ENCODE measurements at regions not wholly inside any gene's neighbourhood (a gene's known extent, or its start where the extent isn't known, plus 50 kb on each side); places are given as distances from the start of the nearest gene placed in this dataset.

GRCh38 chr4:152155070-152155469, 380.8 kb downstream of the FBXW7 start:
- no peak for TF ChIP-seq ELF4 (IDR thresholded peaks at IDR 0.05)
- no peak for TF ChIP-seq BHLHE40 (IDR thresholded peaks at IDR 0.05; ENCODE audit: borderline replicate concordance)
- no peak for TF ChIP-seq HDGF (IDR thresholded peaks at IDR 0.05; ENCODE audit: borderline replicate concordance)
- TF ChIP-seq FOXK2 (IDR thresholded peaks at IDR 0.05): no peak
- no peak for TF ChIP-seq FOXM1 (IDR thresholded peaks at IDR 0.05; ENCODE audit: borderline replicate concordance)
- TF ChIP-seq LEF1 (IDR thresholded peaks at IDR 0.05; ENCODE audit: borderline replicate concordance): no peak
- DNase-seq (ENCODE audit: extremely low spot score): no peak
- CTCF ChIA-PET: no interaction called here
- POLR2A ChIA-PET: no interaction called here

DNA sequence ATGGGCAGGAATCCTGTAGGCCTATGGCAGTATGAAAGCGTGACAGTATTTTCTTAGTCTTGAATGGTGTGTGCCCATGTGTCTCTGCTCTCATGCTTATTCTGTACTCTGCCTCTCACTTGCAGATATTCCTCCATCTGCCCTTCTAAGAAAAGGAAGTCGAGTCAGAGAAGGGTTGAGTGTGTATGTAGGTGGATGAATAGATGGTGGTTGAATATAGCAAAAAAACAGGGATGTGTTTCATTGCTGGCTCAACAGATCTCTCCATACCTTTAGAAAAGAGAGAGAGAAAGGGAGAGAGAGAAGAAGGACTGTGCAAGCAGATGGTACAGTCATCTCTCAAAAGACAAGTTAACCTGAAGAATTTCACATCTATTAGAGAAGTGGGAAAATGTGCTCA, 381.5 kb downstream of the FBXW7 start:
- DNase-seq (ENCODE audit: extremely low spot score): no peak
- CTCF ChIA-PET: no interaction called here
- TF ChIP-seq FOXK2 (IDR thresholded peaks at IDR 0.05) (no peak), FOXM1 (IDR thresholded peaks at IDR 0.05; ENCODE audit: borderline replicate concordance) (no peak), BHLHE40 (IDR thresholded peaks at IDR 0.05; ENCODE audit: borderline replicate concordance) (no peak), NFRKB (IDR thresholded peaks at IDR 0.05) (no peak), HDGF (IDR thresholded peaks at IDR 0.05; ENCODE audit: borderline replicate concordance) (no peak), FOXA1 (IDR thresholded peaks at IDR 0.05) (no peak), SP1 (IDR thresholded peaks at IDR 0.05) (no peak), L3MBTL2 (conservative IDR thresholded peaks at IDR 0.05) (no peak), ZNF384 (IDR thresholded peaks at IDR 0.05) (no peak), LEF1 (IDR thresholded peaks at IDR 0.05; ENCODE audit: borderline replicate concordance) (no peak), TARDBP (IDR thresholded peaks at IDR 0.05) (no peak), SUZ12 (IDR thresholded peaks at IDR 0.05) (no peak), ARNT (IDR thresholded peaks at IDR 0.05) (no peak), CTBP1 (IDR thresholded peaks at IDR 0.05; ENCODE audit: borderline replicate concordance) (no peak), ELF4 (IDR thresholded peaks at IDR 0.05) (no peak)
- TF ChIP-seq, protein P1, sequence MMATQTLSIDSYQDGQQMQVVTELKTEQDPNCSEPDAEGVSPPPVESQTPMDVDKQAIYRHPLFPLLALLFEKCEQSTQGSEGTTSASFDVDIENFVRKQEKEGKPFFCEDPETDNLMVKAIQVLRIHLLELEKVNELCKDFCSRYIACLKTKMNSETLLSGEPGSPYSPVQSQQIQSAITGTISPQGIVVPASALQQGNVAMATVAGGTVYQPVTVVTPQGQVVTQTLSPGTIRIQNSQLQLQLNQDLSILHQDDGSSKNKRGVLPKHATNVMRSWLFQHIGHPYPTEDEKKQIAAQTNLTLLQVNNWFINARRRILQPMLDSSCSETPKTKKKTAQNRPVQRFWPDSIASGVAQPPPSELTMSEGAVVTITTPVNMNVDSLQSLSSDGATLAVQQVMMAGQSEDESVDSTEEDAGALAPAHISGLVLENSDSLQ (IDR thresholded peaks at IDR 0.05): no peak
- POLR2A ChIA-PET: no interaction called here

DNA sequence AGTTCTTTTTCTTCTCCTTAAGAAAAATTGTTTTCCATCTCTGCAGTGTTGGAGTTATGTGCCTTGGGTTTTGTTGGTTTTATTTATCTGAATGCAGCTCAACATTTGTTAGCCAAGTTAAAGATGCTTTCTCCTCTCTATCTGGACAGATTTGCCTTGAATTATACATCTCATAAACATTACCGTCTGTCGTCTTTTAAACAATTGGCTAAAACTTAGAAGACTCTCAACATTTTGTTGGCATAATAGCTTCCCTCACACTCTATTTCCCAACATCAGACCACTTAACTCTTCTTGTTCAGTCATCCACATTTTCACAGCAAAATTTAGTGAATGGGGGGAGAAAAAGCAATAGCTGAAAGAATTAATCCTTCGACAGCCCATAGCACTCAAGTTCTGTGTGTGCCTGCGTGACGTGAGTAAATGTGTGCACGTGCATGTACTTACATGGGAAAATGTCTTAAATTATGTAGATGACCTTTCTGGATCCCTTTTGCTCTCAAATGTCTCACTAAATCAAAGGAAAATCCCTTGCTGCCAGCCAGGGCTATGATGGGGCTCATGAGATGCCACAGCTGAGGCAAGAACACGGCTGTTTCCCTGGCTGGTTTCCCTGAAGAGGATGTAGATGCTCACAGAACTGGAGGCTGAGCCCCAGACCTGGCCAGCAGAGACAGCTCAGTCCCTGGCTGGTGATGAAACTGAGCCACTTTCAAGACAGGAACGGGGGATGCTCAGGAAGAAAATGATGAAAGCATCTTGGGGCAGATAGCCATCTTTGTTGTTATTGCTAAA, 382.2 kb downstream of the FBXW7 start:
- ChIA-PET POLR2A (no interaction called here), CTCF (no interaction called here)
- TF ChIP-seq FOXA1 (IDR thresholded peaks at IDR 0.05) (no peak), L3MBTL2 (conservative IDR thresholded peaks at IDR 0.05) (no peak), TARDBP (IDR thresholded peaks at IDR 0.05) (no peak), ELF4 (IDR thresholded peaks at IDR 0.05) (no peak), ZNF384 (IDR thresholded peaks at IDR 0.05) (no peak), FOXM1 (IDR thresholded peaks at IDR 0.05; ENCODE audit: borderline replicate concordance) (no peak)
- DNase-seq (ENCODE audit: extremely low spot score): no peak

DNA sequence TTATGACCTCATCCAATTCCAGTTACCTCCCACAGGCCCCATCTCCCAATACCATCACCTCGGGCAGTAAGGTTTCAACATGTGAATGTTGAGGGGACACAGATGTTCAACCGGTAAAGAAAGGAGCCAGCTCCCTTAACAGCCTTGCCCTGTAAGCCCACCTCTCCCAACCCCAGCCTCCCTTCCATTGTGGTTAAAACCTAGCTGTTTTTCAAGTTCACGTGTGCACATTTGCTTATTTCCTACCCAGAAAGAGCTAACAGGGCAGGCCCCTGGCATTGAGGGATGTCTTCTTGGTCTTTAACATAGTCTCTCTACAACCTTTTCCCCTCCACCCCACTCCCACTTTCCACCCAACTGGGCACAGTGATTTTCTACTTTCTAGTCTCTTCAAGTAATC, 385.7 kb downstream of the FBXW7 start:
- TF ChIP-seq LEF1 (IDR thresholded peaks at IDR 0.05; ENCODE audit: borderline replicate concordance): no peak
- no peak for TF ChIP-seq TARDBP (IDR thresholded peaks at IDR 0.05)
- no peak for TF ChIP-seq CTBP1 (IDR thresholded peaks at IDR 0.05; ENCODE audit: borderline replicate concordance)
- TF ChIP-seq ARNT (IDR thresholded peaks at IDR 0.05): no peak
- TF ChIP-seq BHLHE40 (IDR thresholded peaks at IDR 0.05; ENCODE audit: borderline replicate concordance): no peak
- TF ChIP-seq, protein P1 (IDR thresholded peaks at IDR 0.05): no peak
- TF ChIP-seq FOXK2 (IDR thresholded peaks at IDR 0.05): no peak
- TF ChIP-seq FOXM1 (IDR thresholded peaks at IDR 0.05; ENCODE audit: borderline replicate concordance): no peak
- no peak for TF ChIP-seq NFRKB (IDR thresholded peaks at IDR 0.05)
- TF ChIP-seq ELF4 (IDR thresholded peaks at IDR 0.05): no peak
- no peak for TF ChIP-seq L3MBTL2 (conservative IDR thresholded peaks at IDR 0.05)
- TF ChIP-seq ZNF384 (IDR thresholded peaks at IDR 0.05): no peak
- ChIA-PET CTCF (interaction anchor here (0.5 kb wide), 1 partner anchor 11 kb away, joined by 3 read pairs; no protein-coding TSS in a partner anchor), POLR2A (no interaction called here)
- DNase-seq (ENCODE audit: extremely low spot score): no peak

- TF ChIP-seq FOXK2 (IDR thresholded peaks at IDR 0.05) (no peak), LEF1 (IDR thresholded peaks at IDR 0.05; ENCODE audit: borderline replicate concordance) (no peak), L3MBTL2 (conservative IDR thresholded peaks at IDR 0.05) (no peak), SP1 (IDR thresholded peaks at IDR 0.05) (no peak), TARDBP (IDR thresholded peaks at IDR 0.05) (no peak), ELF4 (IDR thresholded peaks at IDR 0.05) (no peak), NFRKB (IDR thresholded peaks at IDR 0.05) (no peak), CTBP1 (IDR thresholded peaks at IDR 0.05; ENCODE audit: borderline replicate concordance) (no peak), FOXA1 (IDR thresholded peaks at IDR 0.05) (no peak)
- no peak for DNase-seq (ENCODE audit: extremely low spot score)
- POLR2A ChIA-PET: no interaction called here
- CTCF ChIA-PET: interaction anchor here (0.5 kb wide), 1 partner anchor 11 kb away, joined by 3 read pairs; no protein-coding TSS in a partner anchor
Observed at GRCh38 chr4:152149745-152150144, 386.1 kb downstream of the FBXW7 start.

GRCh38 chr4:152148057-152148456, 387.2 kb upstream of the GATB start:
- CTCF ChIA-PET: no interaction called here
- POLR2A ChIA-PET: no interaction called here
- no peak for TF ChIP-seq ZNF384 (IDR thresholded peaks at IDR 0.05)
- DNase-seq (ENCODE audit: extremely low spot score): no peak

DNA sequence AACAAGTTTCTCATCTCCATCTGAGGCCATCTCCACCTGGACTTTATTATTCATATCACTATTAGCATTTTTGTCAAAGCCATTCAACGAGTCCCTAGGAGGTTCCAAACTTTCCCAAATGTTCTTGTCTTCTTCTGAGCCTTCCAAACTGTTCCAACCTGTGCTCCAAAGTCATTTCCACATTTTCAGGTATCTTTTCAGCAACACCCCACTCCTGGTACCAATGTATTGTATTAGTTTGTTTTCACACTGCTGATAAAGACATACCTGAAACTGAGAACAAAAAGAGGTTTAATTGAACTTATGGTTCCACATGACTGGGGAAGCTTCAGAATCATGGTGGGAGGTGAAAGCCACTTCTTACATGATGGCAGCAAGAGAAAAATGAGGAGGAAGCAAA, 385.4 kb upstream of the GATB start:
- no peak for TF ChIP-seq HDGF (IDR thresholded peaks at IDR 0.05; ENCODE audit: borderline replicate concordance)
- no peak for TF ChIP-seq TARDBP (IDR thresholded peaks at IDR 0.05)
- no peak for TF ChIP-seq ARNT (IDR thresholded peaks at IDR 0.05)
- no peak for TF ChIP-seq ELF4 (IDR thresholded peaks at IDR 0.05)
- no peak for TF ChIP-seq NFRKB (IDR thresholded peaks at IDR 0.05)
- TF ChIP-seq CTBP1 (IDR thresholded peaks at IDR 0.05; ENCODE audit: borderline replicate concordance): no peak
- TF ChIP-seq FOXM1 (IDR thresholded peaks at IDR 0.05; ENCODE audit: borderline replicate concordance): no peak
- TF ChIP-seq FOXA1 (IDR thresholded peaks at IDR 0.05): no peak
- TF ChIP-seq, protein P1 (IDR thresholded peaks at IDR 0.05): no peak
- no peak for TF ChIP-seq ZNF384 (IDR thresholded peaks at IDR 0.05)
- TF ChIP-seq FOXK2 (IDR thresholded peaks at IDR 0.05): no peak
- ChIA-PET CTCF (no interaction called here), POLR2A (no interaction called here)

More for the DNA sequence above, 385.4 kb upstream of the GATB start:
- DNase-seq (ENCODE audit: extremely low spot score): no peak
